Stimulated activated CD8-positive, alpha-beta memory T cell treated with anti-CD3 and anti-CD28 coated beads, Interleukin-4, amount 100 ng/mL, for 24 hours (primary cell): ENCODE measurements at regions not wholly inside any gene's neighbourhood (a gene's known extent, or its start where the extent isn't known, plus 50 kb on each side); places are given as distances from the start of the nearest gene placed in this dataset.

Experiments used
- DNase-seq: peaks from one replicate; pipeline ENCODE4 v3.0.0-alpha.2; 2020; ENCODE audit warnings: low read depth

DNA sequence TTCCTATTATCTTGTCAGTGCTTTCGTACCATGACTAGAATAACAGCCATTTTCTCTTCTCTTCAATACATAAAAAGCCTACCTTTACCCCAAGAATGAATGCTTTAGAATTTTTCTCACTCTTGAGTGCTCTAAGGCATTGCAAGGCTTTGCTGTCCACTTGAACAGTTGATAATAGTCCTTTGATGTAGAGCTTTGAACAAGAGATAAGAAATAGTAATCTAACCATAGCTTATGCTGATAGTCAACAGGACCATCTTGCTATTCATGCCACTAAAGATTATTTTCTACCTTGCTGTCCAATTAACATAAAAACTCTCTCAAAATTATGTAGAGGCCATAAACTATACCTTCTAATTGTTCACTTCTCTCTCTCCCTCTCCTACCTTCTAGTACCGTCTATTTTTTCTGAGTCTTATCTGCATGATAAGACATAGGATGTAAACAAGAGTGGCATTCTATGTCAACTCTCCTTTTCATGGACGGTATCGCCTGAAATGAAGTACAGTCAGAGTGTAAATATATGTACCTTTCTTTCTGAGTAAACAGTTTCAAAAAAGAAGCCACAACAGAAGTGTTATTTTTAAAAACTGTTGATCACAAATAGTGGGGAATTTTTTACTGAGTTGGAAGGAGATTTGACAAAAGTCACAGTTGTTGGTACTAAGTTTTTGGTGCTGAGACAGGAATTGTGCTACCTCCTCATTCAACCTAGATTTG lies 297.9 kb downstream of the NDFIP2 start:
- no peak for DNase-seq

DNA sequence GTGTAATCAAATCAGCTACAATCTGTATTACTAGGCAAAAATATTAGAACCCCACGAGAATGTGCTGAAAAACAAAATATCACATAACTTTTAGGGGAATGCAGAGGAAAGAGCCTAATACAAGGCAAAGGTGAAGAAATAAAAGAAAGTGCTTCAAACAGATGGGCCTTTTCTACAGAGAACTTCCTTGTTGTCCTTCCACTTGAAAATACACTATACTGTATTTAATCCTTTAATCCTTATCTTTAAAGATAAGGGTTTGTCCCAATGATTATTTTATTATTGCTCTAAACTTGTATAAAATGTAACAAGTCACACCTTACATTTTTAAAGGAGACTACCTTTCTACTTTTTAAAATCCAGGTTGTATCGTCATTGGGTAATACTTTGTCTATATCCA lies 296.5 kb downstream of the NDFIP2 start:
- no peak for DNase-seq

- no peak for DNase-seq
Measured at GRCh38 chr13:79776531-79777295, 295.8 kb downstream of the NDFIP2 start.

DNA sequence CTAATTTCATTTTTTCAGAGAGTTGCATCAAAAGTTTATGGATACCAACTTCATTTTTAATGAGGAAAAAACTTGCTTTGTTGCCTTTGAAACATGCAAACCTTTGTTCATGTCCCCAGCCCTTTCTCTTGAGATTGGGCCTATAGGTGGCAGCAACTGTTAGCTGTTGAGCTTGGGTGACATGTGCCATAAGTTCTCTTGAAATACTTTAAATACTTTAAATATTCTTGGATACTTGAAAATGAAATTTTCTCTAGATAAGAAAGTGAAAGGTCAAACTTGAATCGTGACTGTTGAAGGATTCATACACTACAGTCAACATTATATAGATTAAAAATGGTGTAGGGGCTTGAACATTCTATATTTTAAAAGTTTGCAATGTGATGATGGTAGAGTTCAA lies 294.9 kb downstream of the NDFIP2 start:
- DNase-seq: no peak

DNA sequence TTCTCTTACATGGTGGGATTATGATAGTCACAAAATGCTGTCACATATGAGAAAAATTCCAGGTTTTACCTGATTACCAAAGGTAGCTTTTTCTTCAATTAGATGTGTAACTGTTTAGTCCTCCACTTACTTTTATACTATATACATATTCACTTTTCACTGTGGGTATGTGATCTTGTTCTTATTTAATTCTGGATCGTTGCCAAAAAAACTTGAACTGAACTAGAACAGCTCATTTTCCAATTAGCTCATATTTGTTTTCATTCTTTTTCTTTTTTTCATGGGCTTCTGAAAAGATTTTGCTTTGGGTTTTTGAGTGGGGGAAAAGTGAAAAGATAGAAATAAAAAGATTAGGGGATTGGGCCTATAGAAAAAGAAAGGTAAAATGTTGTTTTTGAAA lies 291.9 kb downstream of the NDFIP2 start:
- no peak for DNase-seq

DNA sequence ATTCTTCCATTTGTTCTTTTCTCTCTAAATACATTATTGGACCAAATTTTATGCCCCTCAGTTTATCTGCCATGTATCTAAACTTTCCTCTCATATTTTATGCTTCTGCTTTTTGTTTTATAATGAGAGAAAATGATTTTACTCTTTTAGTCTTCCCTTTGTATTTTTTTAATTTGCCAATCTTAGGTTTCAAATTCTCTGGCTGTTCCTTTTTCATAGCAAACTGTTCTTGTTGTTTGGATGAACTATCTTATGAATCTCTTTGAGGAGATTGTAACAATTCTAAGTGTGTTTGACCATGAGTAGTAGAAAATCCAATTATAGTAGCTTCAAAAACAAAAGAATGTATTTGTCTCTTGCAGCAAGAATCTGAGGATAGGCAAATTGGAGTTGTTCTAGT lies 290.5 kb downstream of the NDFIP2 start:
- DNase-seq: no peak

GRCh38 chr13:79770056-79770455 lies 289.1 kb downstream of the NDFIP2 start:
- no peak for DNase-seq

DNA sequence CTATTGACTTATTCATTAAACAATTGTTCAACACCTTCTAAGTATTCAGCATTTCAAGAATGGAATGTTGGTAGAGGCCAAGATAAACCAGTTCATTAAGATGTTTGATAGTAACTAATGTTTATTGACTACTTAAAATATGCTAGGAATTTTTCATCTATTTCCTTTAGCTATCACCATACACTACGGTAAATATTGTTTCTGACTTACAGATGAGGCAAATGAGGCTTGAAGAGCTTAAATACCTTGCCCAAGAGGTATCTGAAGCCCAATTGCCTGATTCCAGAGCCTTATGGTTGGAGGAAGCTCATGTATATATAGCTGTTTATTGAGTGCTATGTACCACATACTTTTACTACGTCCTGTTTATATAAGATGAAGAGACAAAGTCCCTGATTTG lies 286.2 kb downstream of the NDFIP2 start:
- no peak for DNase-seq

GRCh38 chr13:79765331-79765730 lies 284.4 kb downstream of the NDFIP2 start:
- DNase-seq: no peak

- no peak for DNase-seq
Measured at GRCh38 chr13:79749984-79750551, 269.1 kb downstream of the NDFIP2 start.

DNA sequence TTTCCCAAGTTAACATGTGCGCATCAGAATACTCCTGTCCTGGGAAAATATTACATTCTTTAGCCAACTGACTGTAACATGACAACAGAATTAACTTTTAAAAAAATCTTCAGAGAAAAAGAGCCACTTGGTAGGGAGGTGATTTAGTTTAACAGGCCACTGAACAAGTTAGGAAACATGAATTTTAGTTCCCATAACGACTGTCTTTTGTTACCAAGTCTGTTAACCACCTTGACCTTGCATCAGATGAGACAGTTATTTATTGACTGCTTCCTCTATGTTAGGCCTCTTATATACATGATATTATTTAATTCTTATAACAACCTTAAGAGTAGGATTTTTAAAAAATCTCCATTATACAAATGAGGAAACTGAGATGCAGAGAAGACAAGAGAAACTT lies 268.6 kb downstream of the NDFIP2 start:
- DNase-seq: no peak

GRCh38 chr13:79745081-79745480 lies 264.1 kb downstream of the NDFIP2 start:
- DNase-seq: no peak

DNA sequence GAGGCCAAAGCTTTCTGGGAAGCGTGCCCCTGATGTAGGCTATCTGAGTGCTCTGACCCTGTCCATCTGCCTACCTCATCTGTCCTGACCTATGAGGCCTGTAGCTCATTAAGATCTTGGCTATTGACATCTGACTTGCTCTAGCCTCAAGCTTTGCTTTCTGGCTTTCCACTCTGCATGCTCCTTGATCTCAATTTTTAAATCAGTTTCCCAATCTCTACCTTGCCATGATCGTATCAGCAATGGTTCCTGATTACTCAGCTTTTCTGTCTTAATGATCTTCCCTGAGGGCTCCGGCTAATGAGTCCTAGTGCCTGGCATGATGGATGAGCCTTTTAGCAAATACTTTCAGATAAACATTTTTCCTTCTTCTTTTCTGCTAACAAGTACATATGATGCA lies 262.0 kb downstream of the NDFIP2 start:
- DNase-seq: no peak

- DNase-seq: no peak
Measured at GRCh38 chr13:79740991-79741390, 260.0 kb downstream of the NDFIP2 start.

GRCh38 chr13:79736356-79736755 lies 255.4 kb downstream of the NDFIP2 start:
- DNase-seq: no peak

- no peak for DNase-seq
Measured at GRCh38 chr13:79735228-79735627, 254.3 kb downstream of the NDFIP2 start.

DNA sequence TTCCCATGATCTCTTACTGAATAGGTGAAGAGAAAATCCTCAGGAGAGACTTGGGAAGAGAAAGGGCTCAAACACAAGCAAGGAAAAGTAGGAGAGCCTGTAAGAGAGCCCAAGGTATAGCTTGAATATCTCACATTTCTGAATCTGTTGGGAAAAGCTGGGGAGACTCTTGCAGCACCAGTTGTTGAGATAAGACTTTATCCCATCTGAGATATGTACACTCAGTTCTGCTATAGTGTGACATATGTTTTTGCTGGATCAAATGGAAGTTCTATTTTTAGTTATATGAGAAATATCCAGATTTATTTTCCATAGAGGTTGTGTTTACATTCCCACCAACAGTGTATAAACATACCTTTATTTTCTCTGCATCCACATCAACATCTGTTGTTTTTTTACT lies 246.1 kb downstream of the NDFIP2 start:
- DNase-seq: no peak

- DNase-seq: no peak
Measured at GRCh38 chr13:79725841-79726240, 244.9 kb downstream of the NDFIP2 start.

- no peak for DNase-seq
Measured at GRCh38 chr13:79724348-79725103, 243.6 kb downstream of the NDFIP2 start.

GRCh38 chr13:79723519-79724024 lies 242.6 kb downstream of the NDFIP2 start:
- DNase-seq: no peak

DNA sequence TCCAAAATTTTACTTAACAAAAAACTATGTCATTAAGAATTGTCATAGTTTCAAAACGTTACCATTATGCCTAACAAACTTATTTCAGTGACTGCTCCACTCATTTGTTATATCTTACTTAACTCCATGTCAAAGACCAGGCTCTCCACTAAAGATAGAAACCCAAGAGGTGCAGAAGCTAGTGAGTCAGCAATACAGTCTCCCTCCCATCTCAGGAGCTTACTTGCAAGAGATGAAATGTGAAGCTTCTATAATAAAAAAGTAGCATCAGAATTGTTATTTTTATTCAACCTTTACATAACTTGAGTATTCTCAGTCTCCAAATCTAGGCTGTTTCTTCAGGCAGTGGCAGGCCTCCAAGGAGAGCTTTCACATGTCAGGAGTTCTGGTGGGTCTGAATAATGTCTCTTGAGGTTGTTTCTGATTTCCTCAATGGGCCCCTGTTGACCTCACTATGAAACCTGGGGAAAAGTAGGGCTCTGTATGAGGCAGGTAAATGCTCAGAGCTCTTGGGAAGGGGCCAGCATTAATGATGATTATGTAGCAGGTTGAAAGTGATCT lies 242.0 kb downstream of the NDFIP2 start:
- DNase-seq: no peak

- no peak for DNase-seq
Measured at GRCh38 chr13:79716191-79716590, 235.2 kb downstream of the NDFIP2 start.
